Upper lobe of left lung (tissue), 4 donors: ENCODE measurements at regions not wholly inside any gene's neighbourhood (a gene's known extent, or its start where the extent isn't known, plus 50 kb on each side); places are given as distances from the start of the nearest gene placed in this dataset.

Source experiments
- EP300 ChIP-seq, 4 donors: sonication (generic); formaldehyde crosslinking; IDR thresholded peaks; one replicate each; pipeline ENCODE4 v1.5.1; 2017; ENCODE audit warnings: antibody characterized with exemption in 4 of 4, control low read depth in 2 of 4
- POLR2AphosphoS5 ChIP-seq, 2 donors: sonication (generic); formaldehyde crosslinking; IDR thresholded peaks; one replicate each; pipeline ENCODE4 v1.5.1; 2017; ENCODE audit warnings: antibody characterized with exemption in 2 of 2
- TF ChIP-seq, protein P1 (sequence below), 6 experiments: fragments of 450-650 bp in 4 of 6; fragments of 200-600 bp in 2 of 6; sonication (generic) in 2 of 6; IDR thresholded peaks; one replicate each; pipeline ENCODE4 v1.5.1; 2016 to 2019; ENCODE audit warnings: antibody characterized with exemption in 6 of 6

DNA sequence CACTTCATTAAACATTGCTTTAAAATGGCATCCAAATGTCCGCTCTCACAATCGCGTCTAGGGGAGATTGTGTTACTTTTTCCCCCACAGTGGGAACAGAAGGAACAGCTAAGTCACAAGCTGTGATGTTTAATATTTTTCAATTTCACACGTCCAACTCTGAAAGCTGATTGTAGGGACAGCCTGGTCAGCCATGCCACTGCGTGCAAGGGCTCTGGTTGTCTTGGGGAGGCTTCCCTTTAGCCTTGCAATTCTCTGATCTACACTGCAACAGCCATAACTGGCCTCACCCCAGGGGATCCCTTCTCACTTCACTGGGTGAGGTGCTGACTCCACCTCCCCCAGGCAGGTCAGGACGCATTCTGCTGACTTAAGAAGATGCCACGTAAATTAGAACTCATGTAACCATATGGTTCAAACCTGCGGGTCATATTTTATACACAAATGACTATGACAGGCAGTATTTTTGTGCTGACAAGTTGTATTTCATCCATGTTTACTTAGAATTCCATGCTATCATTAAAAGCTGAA is 425.2 kb upstream of the NFE2L3 start:
- TF ChIP-seq, protein P1, sequence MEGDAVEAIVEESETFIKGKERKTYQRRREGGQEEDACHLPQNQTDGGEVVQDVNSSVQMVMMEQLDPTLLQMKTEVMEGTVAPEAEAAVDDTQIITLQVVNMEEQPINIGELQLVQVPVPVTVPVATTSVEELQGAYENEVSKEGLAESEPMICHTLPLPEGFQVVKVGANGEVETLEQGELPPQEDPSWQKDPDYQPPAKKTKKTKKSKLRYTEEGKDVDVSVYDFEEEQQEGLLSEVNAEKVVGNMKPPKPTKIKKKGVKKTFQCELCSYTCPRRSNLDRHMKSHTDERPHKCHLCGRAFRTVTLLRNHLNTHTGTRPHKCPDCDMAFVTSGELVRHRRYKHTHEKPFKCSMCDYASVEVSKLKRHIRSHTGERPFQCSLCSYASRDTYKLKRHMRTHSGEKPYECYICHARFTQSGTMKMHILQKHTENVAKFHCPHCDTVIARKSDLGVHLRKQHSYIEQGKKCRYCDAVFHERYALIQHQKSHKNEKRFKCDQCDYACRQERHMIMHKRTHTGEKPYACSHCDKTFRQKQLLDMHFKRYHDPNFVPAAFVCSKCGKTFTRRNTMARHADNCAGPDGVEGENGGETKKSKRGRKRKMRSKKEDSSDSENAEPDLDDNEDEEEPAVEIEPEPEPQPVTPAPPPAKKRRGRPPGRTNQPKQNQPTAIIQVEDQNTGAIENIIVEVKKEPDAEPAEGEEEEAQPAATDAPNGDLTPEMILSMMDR (IDR thresholded peaks at IDR 0.05) = no peak
- TF ChIP-seq POLR2AphosphoS5 (IDR thresholded peaks at IDR 0.05) (no peak), EP300 (IDR thresholded peaks at IDR 0.05) (no peak)
